Neural progenitor cell (in vitro differentiated cells): ENCODE measurements at regions not wholly inside any gene's neighbourhood (a gene's known extent, or its start where the extent isn't known, plus 50 kb on each side); places are given as distances from the start of the nearest gene placed in this dataset.

Experiments used
- DNase-seq: peaks from one replicate; pipeline ENCODE4 v3.0.0-alpha.2; 2016; ENCODE audit warnings: low spot score
- H2AFZ ChIP-seq: fragments of 200-600 bp; sonication (generic); replicated peaks from 2 replicates; pipeline ENCODE4 v1.6.1; 2016; ENCODE audit warnings: antibody characterized with exemption
- H3F3A ChIP-seq: fragments of 200-600 bp; sonication (generic); 2 replicates; pipeline ENCODE4 v1.6.1; 2016; ENCODE audit warnings: antibody characterized with exemption, low read depth
- H3K27ac ChIP-seq: fragments of 200-600 bp; sonication (generic); 2 replicates; pipeline ENCODE4 v1.5.1; 2016; ENCODE audit warnings: mild to moderate bottlenecking
- H3K27me3 ChIP-seq: fragments of 200-600 bp; sonication (generic); 2 replicates; pipeline ENCODE4 v1.6.1; 2016; ENCODE audit warnings: mild to moderate bottlenecking, moderate library complexity
- H3K36me3 ChIP-seq: fragments of 200-600 bp; sonication (generic); 2 replicates; pipeline ENCODE4 v1.5.1; 2016
- H3K4me1 ChIP-seq: fragments of 200-600 bp; sonication (generic); 2 replicates; pipeline ENCODE4 v1.6.1; 2016; ENCODE audit warnings: mixed run types
- H3K4me2 ChIP-seq: fragments of 200-600 bp; sonication (generic); 2 replicates; pipeline ENCODE4 v1.6.1; 2016
- H3K4me3 ChIP-seq: fragments of 200-600 bp; sonication (generic); 2 replicates; pipeline ENCODE4 v1.5.1; 2016
- H3K79me2 ChIP-seq: fragments of 200-600 bp; sonication (generic); 2 replicates; pipeline ENCODE4 v1.6.1; 2016; ENCODE audit warnings: low read depth
- H3K9ac ChIP-seq: fragments of 200-600 bp; sonication (generic); 2 replicates; pipeline ENCODE4 v1.6.1; 2016
- H3K9me3 ChIP-seq: fragments of 200-600 bp; sonication (generic); 2 replicates; pipeline ENCODE4 v1.5.1; 2016; ENCODE audit warnings: low read depth
- H4K20me1 ChIP-seq: fragments of 200-600 bp; sonication (generic); 2 replicates; pipeline ENCODE4 v1.6.1; 2016; ENCODE audit warnings: low read depth
- H3K27ac Mint-ChIP-seq: 3 replicates; pipeline ENCODE4 v1.8.0; 2021; ENCODE audit warnings: mixed read lengths
- H3K27me3 Mint-ChIP-seq: 2 replicates; pipeline ENCODE4 v1.8.0; 2022; ENCODE audit warnings: low read depth, mild to moderate bottlenecking, inconsistent platforms, moderate library complexity, mixed read lengths; ENCODE audit not compliant: insufficient read depth
- H3K36me3 Mint-ChIP-seq: 3 replicates; pipeline ENCODE4 v1.8.0; 2021; ENCODE audit warnings: mixed read lengths
- H3K4me1 Mint-ChIP-seq: 3 replicates; pipeline ENCODE4 v1.8.0; 2021; ENCODE audit warnings: mixed read lengths
- H3K4me3 Mint-ChIP-seq: 3 replicates; pipeline ENCODE4 v1.8.0; 2021; ENCODE audit warnings: mild to moderate bottlenecking, moderate library complexity, mixed read lengths
- H3K9me3 Mint-ChIP-seq: 3 replicates; pipeline ENCODE4 v1.8.0; 2020; ENCODE audit warnings: mixed read lengths
- EZH2 ChIP-seq: fragments of 200-600 bp; sonication (generic); IDR thresholded peaks from 2 replicates; pipeline ENCODE4 v1.6.1; 2017; ENCODE audit warnings: antibody characterized with exemption, mild to moderate bottlenecking, moderate library complexity
- EZH2phosphoT487 ChIP-seq: fragments of 200-600 bp; sonication (generic); IDR thresholded peaks from 2 replicates; pipeline ENCODE4 v1.6.1; 2017; ENCODE audit warnings: antibody characterized with exemption
- TF ChIP-seq, protein P1 (sequence below): fragments of 200-600 bp; sonication (generic); IDR thresholded peaks from 2 replicates; pipeline ENCODE4 v1.5.1; 2017; ENCODE audit warnings: antibody characterized with exemption, mild to moderate bottlenecking

DNA sequence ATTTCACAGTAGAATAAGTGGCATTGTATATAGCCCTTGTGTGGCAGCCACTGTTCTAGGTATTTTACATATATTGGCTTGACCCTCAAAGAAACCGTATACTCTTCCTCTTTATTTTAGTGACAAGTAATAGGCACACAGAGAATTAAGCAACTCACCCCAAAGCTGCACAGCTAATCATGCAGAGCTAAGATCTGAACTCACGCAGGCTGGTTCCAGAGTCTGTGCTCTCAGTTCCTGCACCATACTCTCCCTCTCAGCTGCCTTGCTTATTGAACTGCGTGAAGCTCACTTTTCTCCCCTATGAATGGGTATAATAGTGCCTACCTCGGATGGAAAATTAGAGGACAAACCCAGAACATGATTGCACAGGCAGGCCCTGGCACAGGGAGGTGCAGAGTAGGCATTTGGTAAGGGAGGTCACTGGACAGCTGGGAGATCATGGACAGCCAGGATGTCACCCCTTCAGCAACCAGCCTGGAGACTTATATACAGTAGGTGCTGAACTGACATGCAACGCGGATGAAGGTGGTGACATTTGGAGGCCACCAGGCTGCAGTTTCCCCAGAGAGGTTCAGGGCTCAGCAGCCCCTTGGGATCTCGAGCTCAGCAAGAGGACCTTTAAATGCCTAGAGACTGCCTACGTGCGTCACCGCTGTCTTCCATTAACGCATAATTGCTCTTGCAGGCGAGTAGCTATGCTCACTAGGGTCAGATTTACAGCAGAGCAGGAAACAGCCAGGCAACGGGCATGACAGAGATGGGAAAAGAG, 78.4 kb upstream of the TP53I11 start:
- H3K36me3 Mint-ChIP-seq, result no peaks in the 10 kb centered on the region

DNA sequence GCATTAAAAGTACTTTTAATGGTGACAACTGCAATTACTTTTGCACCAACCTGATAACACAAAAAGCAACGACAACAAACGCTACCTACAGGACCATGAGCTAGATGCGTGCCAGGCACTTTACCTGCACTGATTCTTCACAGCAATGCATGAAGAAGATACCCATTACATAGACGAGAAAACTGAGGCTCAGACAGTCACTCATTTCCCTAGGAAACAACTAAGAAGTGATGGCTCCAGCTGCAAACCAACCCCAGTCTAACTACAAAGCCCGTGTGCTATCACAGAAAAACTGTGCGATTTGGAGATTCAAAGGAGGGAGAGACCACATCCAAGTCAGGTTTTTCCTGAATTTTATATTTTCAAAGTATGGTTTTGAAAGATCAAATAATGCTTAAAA, 80.1 kb upstream of the TP53I11 start:
- H3K27me3 Mint-ChIP-seq, result peaks cover 8% of the 10 kb centered on the region
- H3K27ac ChIP-seq, result no peak overlapping the region
- H3K4me3 ChIP-seq, result no peak overlapping the region
- no peaks in the 10 kb centered on the region for H3K9me3 ChIP-seq
- TF ChIP-seq, protein P1, sequence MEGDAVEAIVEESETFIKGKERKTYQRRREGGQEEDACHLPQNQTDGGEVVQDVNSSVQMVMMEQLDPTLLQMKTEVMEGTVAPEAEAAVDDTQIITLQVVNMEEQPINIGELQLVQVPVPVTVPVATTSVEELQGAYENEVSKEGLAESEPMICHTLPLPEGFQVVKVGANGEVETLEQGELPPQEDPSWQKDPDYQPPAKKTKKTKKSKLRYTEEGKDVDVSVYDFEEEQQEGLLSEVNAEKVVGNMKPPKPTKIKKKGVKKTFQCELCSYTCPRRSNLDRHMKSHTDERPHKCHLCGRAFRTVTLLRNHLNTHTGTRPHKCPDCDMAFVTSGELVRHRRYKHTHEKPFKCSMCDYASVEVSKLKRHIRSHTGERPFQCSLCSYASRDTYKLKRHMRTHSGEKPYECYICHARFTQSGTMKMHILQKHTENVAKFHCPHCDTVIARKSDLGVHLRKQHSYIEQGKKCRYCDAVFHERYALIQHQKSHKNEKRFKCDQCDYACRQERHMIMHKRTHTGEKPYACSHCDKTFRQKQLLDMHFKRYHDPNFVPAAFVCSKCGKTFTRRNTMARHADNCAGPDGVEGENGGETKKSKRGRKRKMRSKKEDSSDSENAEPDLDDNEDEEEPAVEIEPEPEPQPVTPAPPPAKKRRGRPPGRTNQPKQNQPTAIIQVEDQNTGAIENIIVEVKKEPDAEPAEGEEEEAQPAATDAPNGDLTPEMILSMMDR, result no peak
- no peak for TF ChIP-seq EZH2phosphoT487
- no peak for TF ChIP-seq EZH2
- no peaks in the 10 kb centered on the region for H3K36me3 Mint-ChIP-seq
- no peaks in the 10 kb centered on the region for H3F3A ChIP-seq
- H3K36me3 ChIP-seq, result no peaks in the 10 kb centered on the region
- H3K27ac Mint-ChIP-seq, result no peak overlapping the region
- peaks cover 2% of the 10 kb centered on the region for H3K4me1 Mint-ChIP-seq
- no peaks in the 10 kb centered on the region for H3K4me1 ChIP-seq
- no peak overlapping the region for H3K4me2 ChIP-seq
- no peaks in the 10 kb centered on the region for H3K27me3 ChIP-seq
- no peak for DNase-seq
- no peak overlapping the region for H2AFZ ChIP-seq
- no peaks in the 10 kb centered on the region for H4K20me1 ChIP-seq
- H3K79me2 ChIP-seq, result no peaks in the 10 kb centered on the region
- H3K4me3 Mint-ChIP-seq, result no peak overlapping the region
- H3K9ac ChIP-seq, result no peak overlapping the region
- H3K9me3 Mint-ChIP-seq, result peaks cover 3% of the 10 kb centered on the region

More for the DNA sequence above, 78.4 kb upstream of the TP53I11 start:
- Mint-ChIP-seq H3K27me3 (peaks cover 14% of the 10 kb centered on the region), H3K4me1 (peaks cover 7% of the 10 kb centered on the region), H3K9me3 (peaks cover 3% of the 10 kb centered on the region), H3K4me3 (no peak overlapping the region), H3K27ac (no peak overlapping the region)
- H3F3A ChIP-seq, result peaks cover under 1% of the 10 kb centered on the region
- H3K36me3 ChIP-seq, result no peaks in the 10 kb centered on the region
- H3K27me3 ChIP-seq, result no peaks in the 10 kb centered on the region
- no peak overlapping the region for H3K4me3 ChIP-seq
- no peaks in the 10 kb centered on the region for H3K79me2 ChIP-seq
- H3K4me2 ChIP-seq, result no peak overlapping the region
- no peak for DNase-seq
- H3K27ac ChIP-seq, result no peak overlapping the region
- H2AFZ ChIP-seq, result no peak overlapping the region
- H4K20me1 ChIP-seq, result no peaks in the 10 kb centered on the region
- no peaks in the 10 kb centered on the region for H3K9me3 ChIP-seq
- H3K4me1 ChIP-seq, result no peaks in the 10 kb centered on the region
- H3K9ac ChIP-seq, result no peak overlapping the region
- TF ChIP-seq EZH2 (no peak), EZH2phosphoT487 (no peak)
- TF ChIP-seq, protein P1, result no peak

DNA sequence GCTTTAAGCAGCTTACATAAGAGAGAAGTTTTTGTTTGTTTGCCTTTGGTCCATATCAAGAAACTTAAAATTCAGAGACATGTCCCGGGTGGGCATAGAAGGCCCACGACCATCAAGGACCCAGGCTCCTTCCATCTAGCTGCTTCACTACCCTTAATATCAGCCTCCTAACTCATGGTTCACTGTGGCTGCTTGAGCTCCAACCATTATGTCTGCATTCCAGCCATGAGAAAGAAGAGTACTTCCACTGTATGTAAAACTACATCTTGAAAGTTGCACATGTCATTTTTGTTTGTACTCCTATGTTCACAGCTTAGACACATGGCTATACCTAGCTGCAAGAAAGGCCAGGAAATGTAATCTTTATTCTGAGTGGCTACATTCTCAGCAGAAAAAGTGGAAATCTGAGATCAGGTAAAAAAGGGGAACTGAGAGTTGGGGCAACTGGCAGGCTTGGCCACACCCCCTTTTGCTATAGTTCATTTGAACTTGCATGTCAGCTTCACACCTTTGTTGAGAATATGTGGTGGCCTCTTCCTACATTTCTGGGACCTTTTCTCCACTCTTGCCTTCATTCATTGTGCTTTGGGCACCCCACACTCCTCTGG, 81.3 kb upstream of the TP53I11 start:
- Histone ChIP-seq H3K79me2 (no peaks in the 10 kb centered on the region), H3K27me3 (no peaks in the 10 kb centered on the region), H3K4me3 (no peak overlapping the region), H2AFZ (no peak overlapping the region), H4K20me1 (no peaks in the 10 kb centered on the region), H3K9ac (no peak overlapping the region), H3K27ac (no peak overlapping the region), H3K9me3 (no peaks in the 10 kb centered on the region), H3F3A (no peaks in the 10 kb centered on the region), H3K36me3 (no peaks in the 10 kb centered on the region), H3K4me1 (no peaks in the 10 kb centered on the region), H3K4me2 (no peak overlapping the region)
- H3K36me3 Mint-ChIP-seq, result no peaks in the 10 kb centered on the region
- TF ChIP-seq EZH2 (no peak), EZH2phosphoT487 (no peak)
- TF ChIP-seq, protein P1, result no peak
- no peak for DNase-seq
- H3K27me3 Mint-ChIP-seq, result peaks cover 8% of the 10 kb centered on the region
- no peak overlapping the region for H3K27ac Mint-ChIP-seq
- H3K9me3 Mint-ChIP-seq, result peaks cover 3% of the 10 kb centered on the region
- H3K4me3 Mint-ChIP-seq, result no peak overlapping the region
- H3K4me1 Mint-ChIP-seq, result no peaks in the 10 kb centered on the region
